Osteocyte (in vitro differentiated cells): ENCODE measurements at regions not wholly inside any gene's neighbourhood (a gene's known extent, or its start where the extent isn't known, plus 50 kb on each side); places are given as distances from the start of the nearest gene placed in this dataset.

Experiments used
- DNase-seq: peaks from one replicate; pipeline ENCODE4 v3.0.0; 2021; ENCODE audit warnings: mixed read lengths; ENCODE audit not compliant: unreplicated experiment; ENCODE audit errors: extremely low spot score
- H3K27ac Mint-ChIP-seq: one replicate; pipeline ENCODE4 v1.8.0; 2021; ENCODE audit warnings: mild to moderate bottlenecking, mixed read lengths; ENCODE audit not compliant: unreplicated experiment
- H3K27me3 Mint-ChIP-seq: one replicate; pipeline ENCODE4 v1.8.0; 2021; ENCODE audit warnings: mixed read lengths; ENCODE audit not compliant: unreplicated experiment
- H3K36me3 Mint-ChIP-seq: one replicate; pipeline ENCODE4 v1.8.0; 2021; ENCODE audit warnings: mixed read lengths; ENCODE audit not compliant: unreplicated experiment
- H3K4me1 Mint-ChIP-seq: one replicate; pipeline ENCODE4 v1.8.0; 2021; ENCODE audit warnings: mixed read lengths; ENCODE audit not compliant: unreplicated experiment
- H3K4me3 Mint-ChIP-seq: one replicate; pipeline ENCODE4 v1.8.0; 2021; ENCODE audit warnings: mild to moderate bottlenecking, moderate library complexity, mixed read lengths; ENCODE audit not compliant: unreplicated experiment
- H3K9me3 Mint-ChIP-seq: one replicate; pipeline ENCODE4 v1.8.0; 2021; ENCODE audit warnings: mixed read lengths; ENCODE audit not compliant: unreplicated experiment
- CTCF ChIP-seq: fragments of 200-600 bp; sonication (generic); IDR thresholded peaks from 2 replicates; pipeline ENCODE4 v1.5.0; 2021; ENCODE audit warnings: antibody characterized with exemption, mild to moderate bottlenecking, moderate library complexity

DNA sequence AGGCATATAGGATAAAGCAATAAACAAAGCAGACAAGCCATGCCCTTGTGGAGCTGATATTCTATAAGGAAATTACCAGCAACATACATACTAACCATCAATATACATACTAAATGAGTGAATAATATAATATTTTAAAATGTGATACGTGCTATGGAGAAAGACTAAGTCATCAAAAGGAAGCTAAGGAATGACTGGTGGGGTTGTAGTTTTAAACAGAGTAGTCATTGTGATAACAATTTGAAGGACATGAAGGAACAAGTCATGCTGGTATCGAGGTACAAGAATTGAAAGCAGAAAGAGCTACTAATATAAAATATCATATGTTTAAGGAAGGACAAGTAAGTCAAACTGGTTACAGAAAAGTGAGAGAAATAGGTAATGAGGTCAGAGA is 894.9 kb upstream of the PCDH9 start:
- H3K27ac Mint-ChIP-seq, result no peak overlapping the region
- peaks cover 3% of the 10 kb centered on the region for H3K4me1 Mint-ChIP-seq
- H3K36me3 Mint-ChIP-seq, result no peaks in the 10 kb centered on the region
- no peak overlapping the region for H3K4me3 Mint-ChIP-seq
- no peaks in the 10 kb centered on the region for H3K27me3 Mint-ChIP-seq
- DNase-seq, result no peak
- TF ChIP-seq CTCF, result no peak
- H3K9me3 Mint-ChIP-seq, result no peaks in the 10 kb centered on the region

GRCh38 chr13:68124437-68125086 is 894.4 kb upstream of the PCDH9 start:
- no peak for TF ChIP-seq CTCF
- Mint-ChIP-seq H3K27me3 (no peaks in the 10 kb centered on the region), H3K27ac (no peak overlapping the region), H3K4me1 (peaks cover 3% of the 10 kb centered on the region), H3K9me3 (no peaks in the 10 kb centered on the region), H3K4me3 (no peak overlapping the region), H3K36me3 (no peaks in the 10 kb centered on the region)
- DNase-seq, result no peak

- H3K4me1 Mint-ChIP-seq, result no peaks in the 10 kb centered on the region
- no peaks in the 10 kb centered on the region for H3K36me3 Mint-ChIP-seq
- H3K9me3 Mint-ChIP-seq, result peaks cover 25% of the 10 kb centered on the region
- no peak overlapping the region for H3K4me3 Mint-ChIP-seq
- TF ChIP-seq CTCF, result no peak
- no peak for DNase-seq
- no peak overlapping the region for H3K27ac Mint-ChIP-seq
- no peaks in the 10 kb centered on the region for H3K27me3 Mint-ChIP-seq
Observed at GRCh38 chr13:68110178-68110768, 880.1 kb upstream of the PCDH9 start.

DNA sequence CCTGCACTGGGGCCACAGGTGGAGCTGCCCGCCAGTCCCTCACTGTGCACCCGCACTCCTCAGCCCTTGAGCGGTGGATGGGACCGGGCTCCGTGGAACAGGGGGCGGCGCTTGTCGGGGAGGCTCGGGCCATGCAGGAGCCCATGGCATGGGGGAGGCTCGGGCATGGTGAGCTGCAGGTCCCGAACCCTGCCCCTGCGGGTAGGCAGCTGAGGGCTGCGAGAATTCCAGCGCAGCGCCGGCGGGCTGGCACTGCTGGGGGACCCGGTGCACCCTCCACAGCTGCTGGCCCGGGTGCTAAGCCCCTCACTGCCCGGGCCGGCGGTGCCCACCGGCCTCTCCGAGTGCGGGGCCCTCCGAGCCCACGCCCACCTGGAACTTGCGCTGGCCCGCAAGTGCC is 877.5 kb upstream of the PCDH9 start:
- no peak for TF ChIP-seq CTCF
- no peaks in the 10 kb centered on the region for H3K4me1 Mint-ChIP-seq
- peaks cover 25% of the 10 kb centered on the region for H3K9me3 Mint-ChIP-seq

GRCh38 chr13:68099631-68100030 is 869.5 kb upstream of the PCDH9 start:
- Mint-ChIP-seq H3K4me1 (peaks cover 5% of the 10 kb centered on the region), H3K36me3 (no peaks in the 10 kb centered on the region), H3K27me3 (no peaks in the 10 kb centered on the region), H3K27ac (no peak overlapping the region), H3K9me3 (no peaks in the 10 kb centered on the region), H3K4me3 (no peak overlapping the region)
- DNase-seq, result no peak
- TF ChIP-seq CTCF, result no peak

More for the DNA sequence above, 877.5 kb upstream of the PCDH9 start:
- no peak for DNase-seq
- Mint-ChIP-seq H3K4me3 (no peak overlapping the region), H3K27me3 (no peaks in the 10 kb centered on the region), H3K36me3 (no peaks in the 10 kb centered on the region), H3K27ac (no peak overlapping the region)
